ENCODE measurements at regions not wholly inside any gene's neighbourhood (a gene's known extent, or its start where the extent isn't known, plus 50 kb on each side); places are given as distances from the start of the nearest gene placed in this dataset.

DNA sequence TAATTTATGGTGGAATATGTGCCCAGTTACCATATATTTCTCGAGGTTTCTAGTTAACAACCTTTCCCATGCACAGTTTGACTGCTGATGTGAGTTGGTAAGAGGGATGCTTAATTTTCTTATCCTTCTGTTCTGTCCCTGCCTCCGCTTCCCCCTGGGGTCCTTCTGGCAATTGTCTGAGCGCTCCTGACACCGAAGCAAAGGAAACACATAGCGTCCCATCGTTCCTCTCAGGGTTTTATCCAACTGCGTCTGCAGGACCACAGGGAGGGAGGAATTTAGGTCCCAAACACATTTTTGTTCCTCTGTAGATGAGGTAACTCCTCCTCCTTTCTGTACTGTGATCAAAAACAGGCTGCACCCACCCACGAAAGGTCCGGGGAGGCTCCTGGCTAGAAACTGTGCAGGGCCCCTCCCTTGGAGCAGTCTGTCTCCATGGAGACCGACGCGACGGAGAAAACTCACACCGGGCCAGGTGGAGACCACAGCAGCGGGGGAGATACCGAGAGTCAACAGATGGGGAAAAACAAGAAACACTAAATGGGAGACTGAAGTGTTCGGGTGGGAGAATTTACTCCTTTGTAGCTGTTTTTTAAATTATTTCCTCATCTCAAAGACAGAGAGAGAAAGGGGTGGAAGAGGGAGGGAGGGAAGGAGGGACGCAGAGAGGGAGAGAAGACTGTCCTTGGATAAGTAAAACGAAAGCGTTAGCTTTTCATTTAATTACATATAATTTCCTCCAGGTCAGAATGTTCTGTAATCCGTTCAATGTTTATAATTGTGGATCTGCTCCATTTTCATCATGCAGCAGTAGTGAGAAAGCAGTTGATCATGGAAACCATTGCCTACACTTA is 191.8 kb upstream of the NBEA start:
- DNase-seq (ENCODE audit: insufficient read length, low spot score, missing footprints): no peak
- no peaks in the 10 kb centered on the region for H3K27me3 ChIP-seq (ENCODE audit: insufficient read depth, low read length)
- H3K9me3 ChIP-seq (ENCODE audit: low read depth, low read length): no peaks in the 10 kb centered on the region
- no peaks in the 10 kb centered on the region for H3K79me2 ChIP-seq (ENCODE audit: insufficient read depth, low read length)
- no peak overlapping the region for H3K4me2 ChIP-seq (ENCODE audit: insufficient read depth, low read length)
- H3K36me3 ChIP-seq (ENCODE audit: insufficient read depth, low read length): no peaks in the 10 kb centered on the region
- TF ChIP-seq CTCF (IDR thresholded peaks at IDR 0.05; ENCODE audit: extremely low read depth, low read depth, low read length): no peak
- no peak overlapping the region for H3K27ac ChIP-seq (ENCODE audit: low read depth, low read length)
- no peak overlapping the region for H3K4me3 ChIP-seq (ENCODE audit: insufficient read depth, low read length)
- no peak overlapping the region for H2AFZ ChIP-seq (ENCODE audit: low read length)
- H4K20me1 ChIP-seq (ENCODE audit: insufficient read depth, low read length): no peaks in the 10 kb centered on the region
- no peaks in the 10 kb centered on the region for H3K4me1 ChIP-seq (ENCODE audit: insufficient read depth, low read length)

DNA sequence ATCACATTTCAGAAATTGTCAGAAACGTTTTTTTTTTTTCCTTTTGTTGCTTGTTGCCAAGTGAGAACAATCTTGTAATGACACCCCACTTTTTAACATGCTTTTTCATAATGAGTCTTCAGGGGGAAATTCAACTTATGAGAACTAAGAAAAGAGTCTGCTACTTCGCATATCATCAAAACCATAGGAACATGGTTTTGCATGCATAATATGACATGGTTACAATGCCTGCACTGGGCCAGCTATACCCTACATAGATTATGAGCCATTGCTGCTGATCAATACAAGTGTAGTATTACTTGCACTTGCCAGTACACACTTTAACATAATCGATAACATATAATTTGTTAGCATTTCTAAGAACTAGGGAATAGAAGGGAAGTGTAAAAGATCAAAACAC is 191.0 kb upstream of the NBEA start:
- Histone ChIP-seq H3K27me3 (ENCODE audit: insufficient read depth, low read length) (no peaks in the 10 kb centered on the region), H3K79me2 (ENCODE audit: insufficient read depth, low read length) (no peaks in the 10 kb centered on the region), H3K9me3 (ENCODE audit: low read depth, low read length) (no peaks in the 10 kb centered on the region), H3K36me3 (ENCODE audit: insufficient read depth, low read length) (no peaks in the 10 kb centered on the region), H3K4me2 (ENCODE audit: insufficient read depth, low read length) (no peak overlapping the region), H2AFZ (ENCODE audit: low read length) (no peak overlapping the region), H3K27ac (ENCODE audit: low read depth, low read length) (no peak overlapping the region), H3K4me3 (ENCODE audit: insufficient read depth, low read length) (no peak overlapping the region), H4K20me1 (ENCODE audit: insufficient read depth, low read length) (no peaks in the 10 kb centered on the region), H3K4me1 (ENCODE audit: insufficient read depth, low read length) (no peaks in the 10 kb centered on the region)
- DNase-seq (ENCODE audit: insufficient read length, low spot score, missing footprints): no peak
- no peak for TF ChIP-seq CTCF (IDR thresholded peaks at IDR 0.05; ENCODE audit: extremely low read depth, low read depth, low read length)

DNA sequence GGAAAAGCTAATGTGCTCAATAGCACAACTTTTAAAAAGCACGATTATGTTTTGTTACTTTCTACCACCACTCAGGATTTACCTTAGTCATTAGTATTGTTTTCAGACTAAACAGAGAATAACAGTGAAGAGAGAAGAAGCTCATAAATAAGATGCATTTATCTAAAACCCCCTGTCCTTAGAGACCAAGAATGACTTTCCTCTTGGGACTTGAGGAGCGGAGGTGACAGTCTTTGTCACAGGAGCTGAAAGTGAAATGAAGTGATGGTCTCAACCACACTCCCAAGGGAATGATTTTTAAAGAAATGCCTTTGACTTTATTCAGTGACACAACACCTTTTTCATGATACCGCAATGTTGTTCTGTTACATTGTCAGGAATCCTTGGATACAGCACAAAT is 190.6 kb upstream of the NBEA start:
- TF ChIP-seq CTCF (IDR thresholded peaks at IDR 0.05; ENCODE audit: extremely low read depth, low read depth, low read length): no peak
- Histone ChIP-seq H3K36me3 (ENCODE audit: insufficient read depth, low read length) (no peaks in the 10 kb centered on the region), H2AFZ (ENCODE audit: low read length) (no peak overlapping the region), H3K27ac (ENCODE audit: low read depth, low read length) (no peak overlapping the region), H4K20me1 (ENCODE audit: insufficient read depth, low read length) (no peaks in the 10 kb centered on the region), H3K27me3 (ENCODE audit: insufficient read depth, low read length) (no peaks in the 10 kb centered on the region), H3K79me2 (ENCODE audit: insufficient read depth, low read length) (no peaks in the 10 kb centered on the region), H3K4me1 (ENCODE audit: insufficient read depth, low read length) (no peaks in the 10 kb centered on the region), H3K4me3 (ENCODE audit: insufficient read depth, low read length) (no peak overlapping the region), H3K9me3 (ENCODE audit: low read depth, low read length) (no peaks in the 10 kb centered on the region), H3K4me2 (ENCODE audit: insufficient read depth, low read length) (no peak overlapping the region)
- DNase-seq (ENCODE audit: insufficient read length, low spot score, missing footprints): peak; percentile 1

DNA sequence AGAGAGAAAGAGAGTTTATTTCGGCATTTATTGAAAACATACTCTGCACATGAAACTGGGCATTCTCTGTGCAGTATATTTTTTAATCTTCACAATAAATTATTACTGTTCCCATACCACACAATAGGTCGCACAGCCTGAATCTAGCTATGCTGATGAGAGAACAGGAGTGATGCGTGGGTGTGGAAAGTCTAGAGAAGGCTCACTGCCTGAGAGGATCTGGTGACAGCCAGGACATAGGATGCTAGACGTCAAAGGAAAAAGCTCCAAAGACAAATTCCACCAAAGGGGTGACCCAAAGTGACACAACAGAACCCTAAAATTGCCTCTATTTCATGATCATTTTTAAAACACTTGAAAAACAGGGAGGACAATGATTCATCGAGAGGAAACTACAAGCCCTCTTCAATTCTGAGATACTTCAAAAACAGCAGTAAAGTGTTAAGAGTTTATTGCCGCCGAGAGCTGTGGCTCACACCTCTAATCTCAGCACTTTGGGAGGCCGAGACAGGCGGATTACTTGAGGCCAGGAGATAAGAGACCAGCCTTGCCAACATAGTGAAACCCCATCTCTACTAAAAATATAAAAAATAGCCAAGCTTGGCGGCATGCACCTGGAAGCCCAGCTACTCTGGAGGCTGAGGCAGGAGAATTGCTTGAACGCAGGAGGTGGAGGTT is 189.6 kb upstream of the NBEA start:
- H3K79me2 ChIP-seq (ENCODE audit: insufficient read depth, low read length): no peaks in the 10 kb centered on the region
- no peak for TF ChIP-seq CTCF (IDR thresholded peaks at IDR 0.05; ENCODE audit: extremely low read depth, low read depth, low read length)
- H2AFZ ChIP-seq (ENCODE audit: low read length): no peak overlapping the region
- no peaks in the 10 kb centered on the region for H3K27me3 ChIP-seq (ENCODE audit: insufficient read depth, low read length)
- no peak overlapping the region for H3K27ac ChIP-seq (ENCODE audit: low read depth, low read length)
- no peak overlapping the region for H3K4me2 ChIP-seq (ENCODE audit: insufficient read depth, low read length)
- no peaks in the 10 kb centered on the region for H3K36me3 ChIP-seq (ENCODE audit: insufficient read depth, low read length)
- no peaks in the 10 kb centered on the region for H3K9me3 ChIP-seq (ENCODE audit: low read depth, low read length)
- H3K4me3 ChIP-seq (ENCODE audit: insufficient read depth, low read length): no peak overlapping the region
- DNase-seq (ENCODE audit: insufficient read length, low spot score, missing footprints): no peak
- H3K4me1 ChIP-seq (ENCODE audit: insufficient read depth, low read length): no peaks in the 10 kb centered on the region
- H4K20me1 ChIP-seq (ENCODE audit: insufficient read depth, low read length): no peaks in the 10 kb centered on the region
